ENCODE measurements at regions not wholly inside any gene's neighbourhood (a gene's known extent, or its start where the extent isn't known, plus 50 kb on each side); places are given as distances from the start of the nearest gene placed in this dataset.

GRCh38 chrY:8151561-8151960, 1185.7 kb upstream of the TSPY4 start:
- no peaks in the 10 kb centered on the region for H3K36me3 Mint-ChIP-seq
- DNase-seq, result no peak
- no peaks in the 10 kb centered on the region for H3K4me1 Mint-ChIP-seq

DNA sequence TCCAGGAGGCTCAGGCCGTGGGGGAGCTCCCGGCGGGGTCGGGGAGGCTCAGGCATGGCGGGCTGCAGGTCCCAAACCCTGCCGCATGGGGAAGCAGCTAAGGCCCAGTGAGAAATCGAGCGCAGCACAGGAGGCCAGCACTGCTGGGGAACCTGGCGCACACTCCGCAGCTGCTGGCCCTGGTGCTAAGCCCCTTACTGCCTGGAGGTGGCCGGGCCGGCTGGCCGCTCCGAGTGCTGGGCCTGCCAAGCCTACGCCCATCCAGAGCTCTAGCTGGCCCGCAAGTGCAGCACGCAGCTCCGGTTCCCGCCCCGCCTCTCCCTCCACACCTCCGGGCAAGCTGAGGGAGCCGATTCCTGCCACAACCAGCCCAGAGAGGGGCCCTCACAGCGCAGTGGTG, 1208.7 kb upstream of the TSPY4 start:
- no peak for DNase-seq
- no peaks in the 10 kb centered on the region for H3K4me1 Mint-ChIP-seq
- H3K27ac Mint-ChIP-seq, result no peak overlapping the region
- no peaks in the 10 kb centered on the region for H3K36me3 Mint-ChIP-seq
- no peak overlapping the region for H3K4me3 Mint-ChIP-seq
- no peaks in the 10 kb centered on the region for H3K27me3 Mint-ChIP-seq
- no peaks in the 10 kb centered on the region for H3K9me3 Mint-ChIP-seq

More at GRCh38 chrY:8151561-8151960, 1185.7 kb upstream of the TSPY4 start:
- Mint-ChIP-seq H3K27ac (no peak overlapping the region), H3K27me3 (peaks cover 12% of the 10 kb centered on the region), H3K4me3 (no peak overlapping the region), H3K9me3 (no peaks in the 10 kb centered on the region)

DNA sequence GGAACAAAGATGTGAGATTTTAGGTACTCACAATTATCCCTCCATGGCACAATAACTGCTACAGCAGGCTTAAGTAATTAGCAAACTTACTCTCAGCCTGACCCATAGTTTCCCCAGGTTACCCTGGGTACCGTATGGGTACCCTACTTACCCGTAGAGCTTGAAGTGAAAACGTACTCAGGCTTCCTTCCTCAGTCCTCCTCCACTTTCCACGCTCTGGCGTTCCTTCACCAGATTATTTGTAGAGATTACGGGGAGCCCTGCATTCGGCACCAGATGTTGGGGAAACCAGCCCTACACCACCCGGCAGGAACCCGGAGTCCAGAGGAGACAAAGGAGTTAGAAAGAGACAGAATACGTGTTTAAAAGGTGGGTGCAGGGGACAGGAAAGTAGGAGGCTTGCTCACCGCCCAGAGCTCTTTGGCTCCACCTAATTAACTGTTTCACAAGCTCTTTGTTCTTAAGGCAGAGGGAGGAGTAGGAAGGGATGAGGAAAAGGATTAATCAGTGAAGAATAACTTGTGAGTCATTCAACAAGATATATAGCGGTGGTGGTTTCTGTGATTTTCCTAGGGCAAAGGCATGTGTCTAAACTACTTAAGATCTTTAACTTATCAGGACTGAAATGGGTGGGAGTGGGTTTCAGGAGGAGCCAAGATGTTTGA, 1211.2 kb upstream of the TSPY4 start:
- Mint-ChIP-seq H3K9me3 (no peaks in the 10 kb centered on the region), H3K27me3 (no peaks in the 10 kb centered on the region), H3K27ac (no peak overlapping the region), H3K36me3 (no peaks in the 10 kb centered on the region), H3K4me1 (no peaks in the 10 kb centered on the region), H3K4me3 (no peak overlapping the region)
- no peak for DNase-seq

DNA sequence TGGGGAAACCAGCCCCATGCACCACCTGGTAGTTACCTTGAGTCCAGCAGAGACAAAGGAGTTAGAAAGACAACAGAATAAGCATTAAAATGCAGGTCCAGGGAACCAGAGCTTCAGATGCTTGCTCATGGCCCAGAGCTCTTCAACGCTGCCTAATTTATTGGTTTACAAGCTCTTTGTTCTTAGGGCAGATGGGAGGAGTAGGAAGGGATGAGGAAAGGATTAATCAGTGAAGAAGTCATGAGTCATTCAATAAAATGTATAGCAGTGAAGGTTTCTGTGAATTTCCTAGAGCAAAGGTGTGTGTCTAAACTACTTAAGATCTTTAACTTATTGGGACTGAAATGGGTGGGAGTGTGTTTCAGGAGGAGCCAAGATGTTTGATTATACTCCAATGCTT, 1210.3 kb upstream of the AMELY start:
- Mint-ChIP-seq H3K36me3 (no peaks in the 10 kb centered on the region), H3K9me3 (no peaks in the 10 kb centered on the region), H3K27me3 (no peaks in the 10 kb centered on the region), H3K4me1 (no peaks in the 10 kb centered on the region), H3K4me3 (no peak overlapping the region), H3K27ac (no peak overlapping the region)
- DNase-seq, result no peak

DNA sequence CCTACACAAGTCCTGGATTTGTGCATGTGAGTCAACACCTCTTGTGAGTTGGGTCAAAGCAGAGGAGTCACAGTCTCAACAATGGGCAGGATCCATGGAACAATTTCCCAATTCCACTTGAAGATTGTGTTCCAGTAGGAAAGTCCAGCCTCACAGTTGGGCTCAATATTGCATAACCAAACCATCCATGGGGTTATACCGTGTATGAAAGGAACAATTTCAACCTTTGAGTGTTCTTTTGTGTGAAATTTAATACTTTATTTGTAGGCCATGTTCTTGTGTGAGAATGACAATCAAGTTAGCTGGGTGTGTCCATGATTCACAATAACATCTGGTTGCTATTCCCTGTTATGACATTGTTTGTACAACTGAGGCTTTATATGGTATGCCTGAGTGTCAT, 1182.9 kb upstream of the AMELY start:
- Mint-ChIP-seq H3K36me3 (no peaks in the 10 kb centered on the region), H3K27me3 (no peaks in the 10 kb centered on the region), H3K4me3 (no peak overlapping the region), H3K27ac (no peak overlapping the region), H3K9me3 (no peaks in the 10 kb centered on the region), H3K4me1 (no peaks in the 10 kb centered on the region)
- DNase-seq, result no peak

GRCh38 chrY:8092926-8093325, 1181.4 kb upstream of the AMELY start:
- H3K36me3 Mint-ChIP-seq, result no peaks in the 10 kb centered on the region
- H3K9me3 Mint-ChIP-seq, result no peaks in the 10 kb centered on the region

GRCh38 chrY:8085925-8086324, 1174.4 kb upstream of the AMELY start:
- H3K9me3 Mint-ChIP-seq, result peaks cover 3% of the 10 kb centered on the region
- H3K4me1 Mint-ChIP-seq, result no peaks in the 10 kb centered on the region
- no peak overlapping the region for H3K4me3 Mint-ChIP-seq
- H3K27me3 Mint-ChIP-seq, result no peaks in the 10 kb centered on the region
- no peak overlapping the region for H3K27ac Mint-ChIP-seq
- no peaks in the 10 kb centered on the region for H3K36me3 Mint-ChIP-seq
- DNase-seq, result no peak

More at GRCh38 chrY:8092926-8093325, 1181.4 kb upstream of the AMELY start:
- H3K27me3 Mint-ChIP-seq, result no peaks in the 10 kb centered on the region
- H3K27ac Mint-ChIP-seq, result no peak overlapping the region
- H3K4me3 Mint-ChIP-seq, result no peak overlapping the region
- no peaks in the 10 kb centered on the region for H3K4me1 Mint-ChIP-seq
- DNase-seq, result no peak

DNA sequence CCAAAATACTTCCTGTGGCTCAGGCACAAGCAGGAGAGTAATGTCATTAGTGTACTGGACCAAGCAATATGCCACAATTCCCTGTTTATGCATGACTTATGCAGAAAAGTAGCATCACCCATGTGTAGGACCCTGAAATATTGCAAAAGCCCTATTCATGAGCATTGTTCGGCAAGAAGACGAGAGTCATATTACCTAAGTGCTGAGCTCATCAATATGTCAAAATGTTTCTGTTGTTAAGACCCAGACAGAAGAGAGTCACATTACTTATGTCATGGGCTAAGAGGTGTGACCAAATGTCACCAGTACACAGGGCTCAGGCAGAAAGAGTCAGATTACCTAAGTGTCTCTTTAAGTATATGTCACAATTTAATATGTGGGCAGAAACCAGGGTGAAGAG, 1172.6 kb upstream of the AMELY start:
- H3K9me3 Mint-ChIP-seq, result peaks cover 3% of the 10 kb centered on the region
- H3K4me3 Mint-ChIP-seq, result no peak overlapping the region
- H3K4me1 Mint-ChIP-seq, result no peaks in the 10 kb centered on the region
- H3K36me3 Mint-ChIP-seq, result no peaks in the 10 kb centered on the region
- no peak overlapping the region for H3K27ac Mint-ChIP-seq
- H3K27me3 Mint-ChIP-seq, result no peaks in the 10 kb centered on the region
- no peak for DNase-seq

- Mint-ChIP-seq H3K4me3 (no peak overlapping the region), H3K9me3 (peaks cover 3% of the 10 kb centered on the region), H3K36me3 (no peaks in the 10 kb centered on the region), H3K27ac (no peak overlapping the region), H3K4me1 (no peaks in the 10 kb centered on the region), H3K27me3 (no peaks in the 10 kb centered on the region)
- DNase-seq, result no peak
These were observed 1169.6 kb upstream of the AMELY start for GRCh38 chrY:8081151-8081550.

DNA sequence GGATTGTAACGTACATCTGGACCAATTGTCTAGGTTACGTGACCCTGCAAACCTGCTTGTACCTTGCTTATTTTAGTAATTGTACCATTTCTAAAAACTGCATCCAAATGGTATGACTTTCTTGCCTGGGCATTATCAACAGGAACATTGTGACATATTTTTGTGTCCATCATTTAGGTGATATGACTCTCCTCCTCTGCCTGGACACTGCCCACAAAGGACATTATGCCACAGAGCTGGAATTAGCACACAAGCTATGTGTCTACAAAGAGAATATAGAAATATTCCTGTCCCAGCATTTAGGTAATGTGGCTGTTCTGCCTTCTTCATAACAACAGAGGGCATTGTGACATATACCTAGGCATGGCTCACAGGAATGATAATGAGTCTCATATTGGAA, 1153.7 kb upstream of the AMELY start:
- Mint-ChIP-seq H3K4me3 (no peak overlapping the region), H3K27me3 (no peaks in the 10 kb centered on the region), H3K4me1 (no peaks in the 10 kb centered on the region), H3K36me3 (no peaks in the 10 kb centered on the region), H3K9me3 (peaks cover 1% of the 10 kb centered on the region), H3K27ac (no peak overlapping the region)
- DNase-seq, result no peak

DNA sequence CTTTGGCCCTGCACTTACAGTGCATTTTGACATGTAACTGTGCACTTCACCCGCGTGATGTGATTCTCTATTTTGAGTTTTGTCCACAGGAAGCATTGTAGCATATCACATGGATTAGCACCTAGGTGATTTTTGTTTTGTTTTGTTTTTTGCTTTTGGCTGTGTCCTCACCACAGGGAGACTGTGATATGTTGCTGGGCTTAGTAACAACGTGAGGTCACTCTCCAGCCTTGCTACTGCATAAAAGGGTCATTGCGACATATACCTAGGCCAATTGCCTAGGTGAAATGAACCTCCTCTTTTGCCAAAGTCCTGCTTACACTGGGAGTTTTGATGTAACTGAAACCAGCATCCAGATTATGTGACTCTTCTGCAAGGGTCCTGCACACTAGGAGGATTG, 1152.9 kb upstream of the AMELY start:
- no peak overlapping the region for H3K27ac Mint-ChIP-seq
- no peaks in the 10 kb centered on the region for H3K36me3 Mint-ChIP-seq
- H3K4me1 Mint-ChIP-seq, result no peaks in the 10 kb centered on the region
- peaks cover 1% of the 10 kb centered on the region for H3K9me3 Mint-ChIP-seq
- no peak for DNase-seq
- no peaks in the 10 kb centered on the region for H3K27me3 Mint-ChIP-seq
- no peak overlapping the region for H3K4me3 Mint-ChIP-seq

DNA sequence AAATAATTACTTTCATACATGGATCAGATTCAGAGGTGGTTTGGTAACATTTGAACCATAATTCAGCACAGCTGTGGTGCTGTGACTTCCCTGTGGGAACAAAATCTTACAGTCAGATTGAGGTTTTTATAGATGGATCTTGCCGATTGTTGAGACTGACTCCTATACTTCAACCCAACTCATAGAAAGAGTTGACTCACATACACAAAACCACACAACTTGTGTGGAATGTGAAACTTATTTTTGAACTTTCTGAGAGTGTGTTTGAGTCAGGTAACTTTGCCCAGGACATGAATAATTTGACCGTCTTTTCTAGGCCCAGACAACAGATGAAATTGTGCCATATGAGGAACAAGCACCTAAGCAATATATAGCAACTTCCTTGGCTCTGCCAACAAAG, 1152.4 kb upstream of the AMELY start:
- DNase-seq, result no peak
- H3K9me3 Mint-ChIP-seq, result peaks cover 1% of the 10 kb centered on the region
- H3K4me1 Mint-ChIP-seq, result no peaks in the 10 kb centered on the region
- no peak overlapping the region for H3K4me3 Mint-ChIP-seq
- H3K27me3 Mint-ChIP-seq, result no peaks in the 10 kb centered on the region
- H3K27ac Mint-ChIP-seq, result no peak overlapping the region
- no peaks in the 10 kb centered on the region for H3K36me3 Mint-ChIP-seq

GRCh38 chrY:8058613-8059012, 1147.1 kb upstream of the AMELY start:
- no peak for DNase-seq
- H3K4me3 Mint-ChIP-seq, result no peak overlapping the region
- H3K27ac Mint-ChIP-seq, result no peak overlapping the region
- H3K9me3 Mint-ChIP-seq, result no peaks in the 10 kb centered on the region
- H3K4me1 Mint-ChIP-seq, result no peaks in the 10 kb centered on the region
- H3K36me3 Mint-ChIP-seq, result no peaks in the 10 kb centered on the region
- no peaks in the 10 kb centered on the region for H3K27me3 Mint-ChIP-seq

GRCh38 chrY:8051340-8051739, 1139.8 kb upstream of the AMELY start:
- Mint-ChIP-seq H3K27me3 (no peaks in the 10 kb centered on the region), H3K27ac (no peak overlapping the region), H3K9me3 (no peaks in the 10 kb centered on the region), H3K4me3 (no peak overlapping the region), H3K36me3 (no peaks in the 10 kb centered on the region), H3K4me1 (no peaks in the 10 kb centered on the region)
- DNase-seq, result no peak

- no peak for DNase-seq
- H3K27ac Mint-ChIP-seq, result no peak overlapping the region
- H3K4me1 Mint-ChIP-seq, result no peaks in the 10 kb centered on the region
- H3K36me3 Mint-ChIP-seq, result no peaks in the 10 kb centered on the region
- H3K9me3 Mint-ChIP-seq, result no peaks in the 10 kb centered on the region
- no peak overlapping the region for H3K4me3 Mint-ChIP-seq
- H3K27me3 Mint-ChIP-seq, result no peaks in the 10 kb centered on the region
These were observed 1129.7 kb upstream of the AMELY start for GRCh38 chrY:8041238-8041637.

DNA sequence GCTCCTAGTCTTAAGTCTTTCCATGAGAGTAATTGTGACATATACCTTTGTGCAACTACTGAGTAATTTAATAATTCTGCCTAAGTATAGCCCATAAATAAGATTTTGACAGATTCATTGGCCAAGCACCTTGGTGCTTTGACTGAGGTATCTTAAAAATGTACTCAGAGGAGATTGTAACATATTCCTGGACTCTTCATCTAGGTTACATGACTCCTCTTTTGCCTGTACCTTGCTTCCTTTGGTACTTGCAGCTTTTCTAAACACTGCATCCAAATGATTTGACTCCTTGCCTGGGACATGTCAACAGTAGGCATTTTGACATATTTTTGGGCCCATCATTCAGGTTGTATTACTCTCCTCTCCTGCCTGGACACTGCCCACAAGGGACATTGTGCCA, 1125.0 kb upstream of the AMELY start:
- no peaks in the 10 kb centered on the region for H3K4me1 Mint-ChIP-seq
- no peaks in the 10 kb centered on the region for H3K27me3 Mint-ChIP-seq
- H3K36me3 Mint-ChIP-seq, result no peaks in the 10 kb centered on the region
- H3K4me3 Mint-ChIP-seq, result no peak overlapping the region
- H3K27ac Mint-ChIP-seq, result no peak overlapping the region
- DNase-seq, result no peak
- no peaks in the 10 kb centered on the region for H3K9me3 Mint-ChIP-seq

Measured in activated naive CD8-positive, alpha-beta T cell treated with anti-CD3 and anti-CD28 coated beads for 36 hours (primary cell).